Fibroblast of lung (primary cell): ENCODE measurements at regions not wholly inside any gene's neighbourhood (a gene's known extent, or its start where the extent isn't known, plus 50 kb on each side); places are given as distances from the start of the nearest gene placed in this dataset.

Experiments
- DNase-seq, 2 donors: peaks; one replicate each; pipeline versions ENCODE4 v3.0.0 to v3.0.0-alpha.2; 2010; ENCODE audit warnings: low read depth in 2 of 2
- H2AFZ ChIP-seq: 2 replicates; pipeline ENCODE4 v1.5.1; 2012; ENCODE audit warnings: low read length, control low read depth, inconsistent platforms
- H3K27ac ChIP-seq: 2 replicates; pipeline ENCODE4 v1.5.1; 2011; ENCODE audit warnings: low read length, control low read depth; ENCODE audit not compliant: insufficient read depth
- H3K27me3 ChIP-seq: 2 replicates; pipeline ENCODE4 v1.5.1; 2011; ENCODE audit warnings: mild to moderate bottlenecking, low read length; ENCODE audit not compliant: control insufficient read depth, insufficient read depth
- H3K36me3 ChIP-seq: 2 replicates; pipeline ENCODE4 v1.5.1; 2011; ENCODE audit warnings: low read length; ENCODE audit not compliant: control insufficient read depth, insufficient read depth
- H3K4me1 ChIP-seq: 2 replicates; pipeline ENCODE4 v1.5.1; 2011; ENCODE audit warnings: low read length; ENCODE audit not compliant: control insufficient read depth, insufficient read depth; ENCODE audit errors: extremely low read depth
- H3K4me2 ChIP-seq: 2 replicates; pipeline ENCODE4 v1.5.1; 2011; ENCODE audit warnings: low read length, control low read depth; ENCODE audit not compliant: insufficient read depth; ENCODE audit errors: extremely low read depth
- H3K4me3 ChIP-seq, 4 experiments: fragments of 200-600 bp in 1 of 4; sonication (generic) in 1 of 4; replicated peaks in 1 of 4; 2 replicates each; pipeline ENCODE4 v1.5.1; 2011 to 2016; ENCODE audit warnings: low read length in 4 of 4, low read depth in 3 of 4, mild to moderate bottlenecking in 3 of 4, control low read depth in 2 of 4, inconsistent platforms in 1 of 4, mixed read lengths in 1 of 4; ENCODE audit not compliant: insufficient read depth in 1 of 4; ENCODE audit errors: control extremely low read depth in 1 of 4
- H3K79me2 ChIP-seq: 2 replicates; pipeline ENCODE4 v1.5.1; 2012; ENCODE audit warnings: mild to moderate bottlenecking, low read length, inconsistent platforms; ENCODE audit not compliant: control insufficient read depth, insufficient read depth
- H3K9ac ChIP-seq: 2 replicates; pipeline ENCODE4 v1.5.1; 2011; ENCODE audit warnings: mild to moderate bottlenecking, low read length, control low read depth; ENCODE audit not compliant: insufficient read depth
- H3K9me3 ChIP-seq: 2 replicates; pipeline ENCODE4 v1.5.1; 2012; ENCODE audit warnings: low read depth, low read length; ENCODE audit not compliant: control insufficient read depth, insufficient read depth
- H4K20me1 ChIP-seq: 2 replicates; pipeline ENCODE4 v1.5.1; 2011; ENCODE audit warnings: low read length; ENCODE audit not compliant: control insufficient read depth, insufficient read depth; ENCODE audit errors: extremely low read depth
- EZH2 ChIP-seq: IDR thresholded peaks from 2 replicates; pipeline ENCODE4 v1.5.1; 2012; ENCODE audit warnings: low read length, control low read depth, mild to moderate bottlenecking; ENCODE audit errors: missing control alignments
- TF ChIP-seq, protein P1 (sequence below), 2 donors: IDR thresholded peaks in 1 of 2; conservative IDR thresholded peaks in 1 of 2; 1 replicate in 1 of 2; 2 replicates in 1 of 2; pipeline ENCODE4 v1.5.1; 2011 to 2012; ENCODE audit warnings: low read length in 2 of 2, control low read depth in 1 of 2, inconsistent platforms in 1 of 2, low read depth in 1 of 2, mild to moderate bottlenecking in 1 of 2

DNA sequence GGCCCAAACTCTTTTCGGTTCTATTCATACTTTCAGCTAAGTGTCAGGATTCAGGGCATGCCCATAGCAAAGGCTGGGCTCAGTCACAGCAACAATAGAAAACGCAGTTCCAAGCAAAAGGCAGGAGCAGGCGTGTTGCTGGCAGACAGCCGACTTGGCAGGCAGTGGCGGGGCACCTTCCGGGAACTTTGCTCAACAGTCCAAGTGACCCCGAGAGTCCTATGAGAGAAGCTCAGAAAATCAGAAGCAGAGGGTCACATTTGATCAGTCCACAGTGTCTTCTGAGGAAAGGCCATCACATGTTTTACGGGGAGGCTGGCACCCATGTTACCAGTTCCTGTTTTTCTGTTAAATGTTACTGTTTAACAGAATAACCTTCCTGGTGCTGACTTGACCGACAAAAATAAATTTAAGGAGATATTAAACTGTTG is 115.0 kb downstream of the DACT1 start:
- peaks cover 10% of the 10 kb centered on the region for H3K4me1 ChIP-seq
- H3K9ac ChIP-seq = no peak overlapping the region
- H3K4me2 ChIP-seq = peak overlapping the region; percentile 40
- no peak overlapping the region for H2AFZ ChIP-seq
- no peaks in the 10 kb centered on the region for H4K20me1 ChIP-seq
- TF ChIP-seq EZH2 = no peak
- TF ChIP-seq, protein P1, sequence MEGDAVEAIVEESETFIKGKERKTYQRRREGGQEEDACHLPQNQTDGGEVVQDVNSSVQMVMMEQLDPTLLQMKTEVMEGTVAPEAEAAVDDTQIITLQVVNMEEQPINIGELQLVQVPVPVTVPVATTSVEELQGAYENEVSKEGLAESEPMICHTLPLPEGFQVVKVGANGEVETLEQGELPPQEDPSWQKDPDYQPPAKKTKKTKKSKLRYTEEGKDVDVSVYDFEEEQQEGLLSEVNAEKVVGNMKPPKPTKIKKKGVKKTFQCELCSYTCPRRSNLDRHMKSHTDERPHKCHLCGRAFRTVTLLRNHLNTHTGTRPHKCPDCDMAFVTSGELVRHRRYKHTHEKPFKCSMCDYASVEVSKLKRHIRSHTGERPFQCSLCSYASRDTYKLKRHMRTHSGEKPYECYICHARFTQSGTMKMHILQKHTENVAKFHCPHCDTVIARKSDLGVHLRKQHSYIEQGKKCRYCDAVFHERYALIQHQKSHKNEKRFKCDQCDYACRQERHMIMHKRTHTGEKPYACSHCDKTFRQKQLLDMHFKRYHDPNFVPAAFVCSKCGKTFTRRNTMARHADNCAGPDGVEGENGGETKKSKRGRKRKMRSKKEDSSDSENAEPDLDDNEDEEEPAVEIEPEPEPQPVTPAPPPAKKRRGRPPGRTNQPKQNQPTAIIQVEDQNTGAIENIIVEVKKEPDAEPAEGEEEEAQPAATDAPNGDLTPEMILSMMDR (conservative IDR thresholded peaks at IDR 0.05 in 1 of 2, IDR thresholded peaks at IDR 0.05 in 1 of 2; ENCODE audit: low read depth in 1 of 2, low read length in 2 of 2) = no peak
- DNase-seq = peak in 1 of 2 donors; percentile 35
- no peak overlapping the region for H3K27ac ChIP-seq
- H3K36me3 ChIP-seq = no peaks in the 10 kb centered on the region
- no peaks in the 10 kb centered on the region for H3K79me2 ChIP-seq
- H3K4me3 ChIP-seq = no peak overlapping the region
- H3K9me3 ChIP-seq = no peaks in the 10 kb centered on the region
- no peaks in the 10 kb centered on the region for H3K27me3 ChIP-seq

DNA sequence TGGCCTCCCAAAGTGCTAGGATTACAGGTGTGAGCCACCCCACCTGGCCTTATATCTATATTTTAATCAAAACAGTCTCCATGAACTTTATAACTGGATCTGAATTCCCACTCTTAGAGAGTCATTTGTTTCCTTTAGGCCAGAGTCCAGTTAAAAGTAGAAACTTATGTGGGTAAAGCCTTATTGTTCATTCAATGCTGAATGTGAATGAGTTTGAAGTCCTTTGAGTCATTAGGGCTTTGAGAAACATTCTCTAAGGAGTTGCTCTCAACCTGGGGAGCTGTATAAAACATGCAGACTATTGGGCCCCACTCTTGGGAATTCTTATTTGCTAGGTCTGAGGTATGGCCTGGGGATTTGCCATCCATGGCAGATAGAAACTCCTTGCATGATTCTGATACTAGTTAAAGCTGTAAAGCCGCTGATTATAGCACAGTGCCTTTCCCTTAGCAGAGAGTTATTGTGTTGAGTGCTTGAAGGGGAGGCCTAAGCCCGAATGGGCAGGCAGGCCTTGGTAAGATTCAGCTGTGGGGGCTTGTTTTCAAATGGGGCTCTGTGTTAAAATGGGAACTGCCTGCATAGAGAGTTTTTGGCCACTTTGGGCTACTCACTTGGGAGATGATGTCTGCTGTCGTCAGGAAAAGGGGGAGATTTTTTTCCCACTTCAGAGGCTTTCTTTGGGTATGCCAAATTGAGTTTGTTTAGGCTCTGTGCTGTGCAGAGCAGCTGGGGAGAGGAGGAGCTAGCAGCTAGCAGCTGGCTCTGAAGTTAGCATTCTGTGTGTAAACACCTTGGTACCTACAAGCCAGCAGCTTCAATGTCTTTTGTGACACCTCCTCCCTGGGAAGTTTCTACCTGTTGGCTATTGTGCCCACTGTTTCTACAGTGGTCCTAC is 117.5 kb downstream of the DACT1 start:
- Histone ChIP-seq H3K79me2 (no peaks in the 10 kb centered on the region), H3K9ac (no peak overlapping the region), H3K4me2 (no peak overlapping the region), H3K4me3 (no peak overlapping the region), H3K36me3 (no peaks in the 10 kb centered on the region), H4K20me1 (no peaks in the 10 kb centered on the region), H3K27ac (no peak overlapping the region), H3K4me1 (peaks cover 6% of the 10 kb centered on the region), H2AFZ (no peak overlapping the region), H3K9me3 (no peaks in the 10 kb centered on the region), H3K27me3 (no peaks in the 10 kb centered on the region)
- DNase-seq = peak in 1 of 2 donors; percentile 65
- TF ChIP-seq, protein P1 (conservative IDR thresholded peaks at IDR 0.05 in 1 of 2, IDR thresholded peaks at IDR 0.05 in 1 of 2; ENCODE audit: low read depth in 1 of 2, low read length in 2 of 2) = no peak
- no peak for TF ChIP-seq EZH2

DNA sequence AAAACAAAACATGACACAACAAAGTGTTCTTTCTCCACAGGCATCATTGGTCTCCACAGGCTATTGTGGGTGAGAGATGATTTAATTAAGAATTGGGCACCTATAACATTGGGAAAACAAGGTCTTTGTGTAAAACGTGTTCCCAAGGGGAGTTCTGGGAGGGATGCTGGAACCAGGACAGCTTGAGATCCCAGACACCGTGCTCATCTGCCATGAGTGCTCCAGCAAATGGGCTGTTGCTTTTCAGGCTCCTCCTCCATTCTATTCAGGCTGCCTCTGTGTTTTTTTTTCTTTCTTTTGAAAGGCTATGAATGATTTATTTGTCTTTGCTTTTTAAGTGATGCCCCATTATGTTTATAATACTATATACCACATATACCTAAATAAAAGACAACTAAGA is 122.4 kb downstream of the DACT1 start:
- Histone ChIP-seq H3K79me2 (no peaks in the 10 kb centered on the region), H3K4me2 (no peak overlapping the region), H3K9me3 (no peaks in the 10 kb centered on the region), H3K4me3 (no peak overlapping the region), H3K4me1 (no peaks in the 10 kb centered on the region), H3K36me3 (no peaks in the 10 kb centered on the region), H3K9ac (no peak overlapping the region), H2AFZ (no peak overlapping the region), H3K27ac (no peak overlapping the region), H3K27me3 (no peaks in the 10 kb centered on the region), H4K20me1 (no peaks in the 10 kb centered on the region)
- DNase-seq = no peak
- no peak for TF ChIP-seq EZH2
- TF ChIP-seq, protein P1 (conservative IDR thresholded peaks at IDR 0.05 in 1 of 2, IDR thresholded peaks at IDR 0.05 in 1 of 2; ENCODE audit: low read depth in 1 of 2, low read length in 2 of 2) = no peak
